HUES6 (cell line): ENCODE measurements at regions not wholly inside any gene's neighbourhood (a gene's known extent, or its start where the extent isn't known, plus 50 kb on each side); places are given as distances from the start of the nearest gene placed in this dataset.

Source experiments
- H3K27ac ChIP-seq: 2 replicates; pipeline ENCODE4 v1.7.0; 2013; ENCODE audit warnings: low read depth, mild to moderate bottlenecking, low read length, inconsistent platforms
- H3K27me3 ChIP-seq: 2 replicates; pipeline ENCODE4 v1.6.1; 2013; ENCODE audit warnings: low read length; ENCODE audit not compliant: control insufficient read depth, insufficient read depth
- H3K36me3 ChIP-seq: 2 replicates; pipeline ENCODE4 v1.6.1; 2013; ENCODE audit warnings: low read length; ENCODE audit not compliant: control insufficient read depth, insufficient read depth
- H3K4me1 ChIP-seq: 2 replicates; pipeline ENCODE4 v1.6.1; 2013; ENCODE audit warnings: low read length; ENCODE audit not compliant: control insufficient read depth, insufficient read depth
- H3K4me3 ChIP-seq: 2 replicates; pipeline ENCODE4 v1.5.1; 2013; ENCODE audit warnings: low read depth, low read length
- H3K9ac ChIP-seq: one replicate; pipeline ENCODE4 v1.6.1; 2013; ENCODE audit warnings: mild to moderate bottlenecking, low read length
- H3K9me3 ChIP-seq: 2 replicates; pipeline ENCODE4 v1.6.1; 2013; ENCODE audit warnings: low read depth, low read length; ENCODE audit not compliant: control insufficient read depth, insufficient read depth

GRCh38 chr20:6831461-6831860 is 64.0 kb downstream of the BMP2 start:
- H3K9me3 ChIP-seq: no peaks in the 10 kb centered on the region
- no peaks in the 10 kb centered on the region for H3K36me3 ChIP-seq
- H3K4me3 ChIP-seq: no peak overlapping the region
- H3K27me3 ChIP-seq: no peaks in the 10 kb centered on the region
- peaks cover 9% of the 10 kb centered on the region; the same call in 1 of the 2 replicates for H3K4me1 ChIP-seq
- H3K9ac ChIP-seq: no peak overlapping the region
- no peak overlapping the region for H3K27ac ChIP-seq

- no peak overlapping the region for H3K4me3 ChIP-seq
- H3K36me3 ChIP-seq: no peaks in the 10 kb centered on the region
- H3K9me3 ChIP-seq: no peaks in the 10 kb centered on the region
- no peak overlapping the region for H3K9ac ChIP-seq
- no peak overlapping the region for H3K27ac ChIP-seq
- no peaks in the 10 kb centered on the region for H3K27me3 ChIP-seq
- H3K4me1 ChIP-seq: peaks cover 17% of the 10 kb centered on the region
These were observed 65.3 kb downstream of the BMP2 start for GRCh38 chr20:6832811-6833210.

GRCh38 chr20:6835609-6836008 is 68.1 kb downstream of the BMP2 start:
- H3K4me3 ChIP-seq: no peak overlapping the region
- no peak overlapping the region; the same call in 1 of the 2 replicates for H3K27ac ChIP-seq
- no peaks in the 10 kb centered on the region for H3K36me3 ChIP-seq
- no peak overlapping the region for H3K9ac ChIP-seq
- H3K27me3 ChIP-seq: no peaks in the 10 kb centered on the region
- peaks cover 17% of the 10 kb centered on the region for H3K4me1 ChIP-seq
- no peaks in the 10 kb centered on the region for H3K9me3 ChIP-seq

GRCh38 chr20:6836821-6837374 is 69.4 kb downstream of the BMP2 start:
- Histone ChIP-seq H3K36me3 (no peaks in the 10 kb centered on the region), H3K9me3 (no peaks in the 10 kb centered on the region), H3K27ac (no peak overlapping the region), H3K4me3 (no peak overlapping the region), H3K9ac (no peak overlapping the region), H3K4me1 (peaks cover 17% of the 10 kb centered on the region), H3K27me3 (no peaks in the 10 kb centered on the region)

- H3K27me3 ChIP-seq: no peaks in the 10 kb centered on the region
These were observed 70.2 kb downstream of the BMP2 start for GRCh38 chr20:6837730-6838129.

GRCh38 chr20:6838181-6838826 is 70.8 kb downstream of the BMP2 start:
- Histone ChIP-seq H3K4me1 (peaks cover 17% of the 10 kb centered on the region), H3K9ac (no peak overlapping the region), H3K27me3 (no peaks in the 10 kb centered on the region), H3K36me3 (no peaks in the 10 kb centered on the region), H3K4me3 (no peak overlapping the region), H3K9me3 (no peaks in the 10 kb centered on the region), H3K27ac (no peak overlapping the region)

More at GRCh38 chr20:6837730-6838129, 70.2 kb downstream of the BMP2 start:
- H3K9ac ChIP-seq: no peak overlapping the region
- no peaks in the 10 kb centered on the region for H3K9me3 ChIP-seq
- H3K4me1 ChIP-seq: peaks cover 17% of the 10 kb centered on the region
- H3K4me3 ChIP-seq: no peak overlapping the region
- no peak overlapping the region for H3K27ac ChIP-seq
- H3K36me3 ChIP-seq: no peaks in the 10 kb centered on the region

- Histone ChIP-seq H3K9me3 (no peaks in the 10 kb centered on the region), H3K27me3 (no peaks in the 10 kb centered on the region), H3K36me3 (no peaks in the 10 kb centered on the region), H3K4me3 (no peak overlapping the region), H3K9ac (no peak overlapping the region), H3K4me1 (peaks cover 14% of the 10 kb centered on the region), H3K27ac (no peak overlapping the region)
These were observed 73.6 kb downstream of the BMP2 start for GRCh38 chr20:6841128-6841527.

- Histone ChIP-seq H3K4me1 (peaks cover 13% of the 10 kb centered on the region; the same call in 1 of the 2 replicates), H3K4me3 (no peak overlapping the region), H3K27me3 (no peaks in the 10 kb centered on the region), H3K9me3 (no peaks in the 10 kb centered on the region), H3K27ac (no peak overlapping the region), H3K9ac (no peak overlapping the region), H3K36me3 (no peaks in the 10 kb centered on the region)
These were observed 77.7 kb downstream of the BMP2 start for GRCh38 chr20:6845141-6845540.

- Histone ChIP-seq H3K4me1 (peaks cover 13% of the 10 kb centered on the region; the same call in 1 of the 2 replicates), H3K4me3 (no peak overlapping the region), H3K9ac (peak overlapping the region; percentile 2), H3K27me3 (no peaks in the 10 kb centered on the region), H3K36me3 (no peaks in the 10 kb centered on the region), H3K27ac (peak overlapping the region; percentile 65; the same call in 1 of the 2 replicates), H3K9me3 (no peaks in the 10 kb centered on the region)
These were observed 80.6 kb downstream of the BMP2 start for GRCh38 chr20:6848041-6848440.

GRCh38 chr20:6848992-6849391 is 81.5 kb downstream of the BMP2 start:
- Histone ChIP-seq H3K9me3 (no peaks in the 10 kb centered on the region), H3K4me3 (no peak overlapping the region), H3K36me3 (no peaks in the 10 kb centered on the region), H3K27me3 (no peaks in the 10 kb centered on the region), H3K4me1 (peaks cover 13% of the 10 kb centered on the region; the same call in 1 of the 2 replicates), H3K27ac (peak overlapping the region; percentile 56; the same call in 1 of the 2 replicates), H3K9ac (no peak overlapping the region)

- Histone ChIP-seq H3K4me3 (no peak overlapping the region), H3K27ac (no peak overlapping the region), H3K9ac (no peak overlapping the region), H3K9me3 (no peaks in the 10 kb centered on the region), H3K4me1 (peaks cover 13% of the 10 kb centered on the region; the same call in 1 of the 2 replicates), H3K27me3 (no peaks in the 10 kb centered on the region), H3K36me3 (no peaks in the 10 kb centered on the region)
These were observed 83.7 kb downstream of the BMP2 start for GRCh38 chr20:6851136-6851535.
